ENCODE measurements at regions not wholly inside any gene's neighbourhood (a gene's known extent, or its start where the extent isn't known, plus 50 kb on each side); places are given as distances from the start of the nearest gene placed in this dataset.

- Histone ChIP-seq H3K9me3 (ENCODE audit: insufficient read depth, low read depth, low read length) (no peaks in the 10 kb centered on the region), H3K27ac (ENCODE audit: low read depth, low read length) (no peak overlapping the region), H3K27me3 (ENCODE audit: insufficient read depth, low read length) (no peaks in the 10 kb centered on the region), H3K36me3 (ENCODE audit: insufficient read depth, low read length) (no peaks in the 10 kb centered on the region), H3K4me3 (ENCODE audit: low read length) (no peak overlapping the region), H3K4me1 (ENCODE audit: insufficient read depth, low read length) (no peaks in the 10 kb centered on the region), H3K9ac (ENCODE audit: low read depth, low read length) (no peak overlapping the region)
These were observed 113.8 kb upstream of the KCNMB2 start for GRCh38 chr3:178422406-178422805.

GRCh38 chr3:178428037-178428436 is 108.2 kb upstream of the KCNMB2 start:
- Histone ChIP-seq H3K4me1 (ENCODE audit: insufficient read depth, low read length) (no peaks in the 10 kb centered on the region), H3K9me3 (ENCODE audit: insufficient read depth, low read depth, low read length) (no peaks in the 10 kb centered on the region), H3K36me3 (ENCODE audit: insufficient read depth, low read length) (no peaks in the 10 kb centered on the region), H3K27me3 (ENCODE audit: insufficient read depth, low read length) (no peaks in the 10 kb centered on the region), H3K27ac (ENCODE audit: low read depth, low read length) (no peak overlapping the region), H3K4me3 (ENCODE audit: low read length) (no peak overlapping the region), H3K9ac (ENCODE audit: low read depth, low read length) (no peak overlapping the region)

- H3K36me3 ChIP-seq (ENCODE audit: insufficient read depth, low read length): no peaks in the 10 kb centered on the region
- H3K4me1 ChIP-seq (ENCODE audit: insufficient read depth, low read length): peaks cover 1% of the 10 kb centered on the region; the same call in 1 of the 2 replicates
- H3K27ac ChIP-seq (ENCODE audit: low read depth, low read length): no peak overlapping the region
- 78% methylated on average over 5 of the region's 5 CpGs for WGBS
- no peaks in the 10 kb centered on the region for H3K27me3 ChIP-seq (ENCODE audit: insufficient read depth, low read length)
- no peak overlapping the region for H3K9ac ChIP-seq (ENCODE audit: low read depth, low read length)
- no peaks in the 10 kb centered on the region for H3K9me3 ChIP-seq (ENCODE audit: insufficient read depth, low read depth, low read length)
- no peak overlapping the region for H3K4me3 ChIP-seq (ENCODE audit: low read length)
These were observed 101.9 kb upstream of the KCNMB2 start for GRCh38 chr3:178434206-178434805.

- H3K27me3 ChIP-seq (ENCODE audit: insufficient read depth, low read length): no peaks in the 10 kb centered on the region
- H3K36me3 ChIP-seq (ENCODE audit: insufficient read depth, low read length): no peaks in the 10 kb centered on the region
- no peaks in the 10 kb centered on the region for H3K9me3 ChIP-seq (ENCODE audit: insufficient read depth, low read depth, low read length)
- H3K4me1 ChIP-seq (ENCODE audit: insufficient read depth, low read length): peaks cover 7% of the 10 kb centered on the region; the same call in 1 of the 2 replicates
- no peak overlapping the region for H3K9ac ChIP-seq (ENCODE audit: low read depth, low read length)
- H3K4me3 ChIP-seq (ENCODE audit: low read length): no peak overlapping the region
- no peak overlapping the region for H3K27ac ChIP-seq (ENCODE audit: low read depth, low read length)
- 93% methylated on average over 5 of the region's 5 CpGs for WGBS
These were observed 100.7 kb upstream of the KCNMB2 start for GRCh38 chr3:178435575-178435974.

- Histone ChIP-seq H3K4me3 (ENCODE audit: low read length) (no peak overlapping the region), H3K9me3 (ENCODE audit: insufficient read depth, low read depth, low read length) (no peaks in the 10 kb centered on the region), H3K27me3 (ENCODE audit: insufficient read depth, low read length) (no peaks in the 10 kb centered on the region), H3K27ac (ENCODE audit: low read depth, low read length) (no peak overlapping the region), H3K4me1 (ENCODE audit: insufficient read depth, low read length) (peaks cover 7% of the 10 kb centered on the region; the same call in 1 of the 2 replicates), H3K36me3 (ENCODE audit: insufficient read depth, low read length) (no peaks in the 10 kb centered on the region), H3K9ac (ENCODE audit: low read depth, low read length) (no peak overlapping the region)
- 87% methylated on average over 3 of the region's 3 CpGs for WGBS
These were observed 99.5 kb upstream of the KCNMB2 start for GRCh38 chr3:178436773-178437172.

GRCh38 chr3:178437236-178437635 is 99.0 kb upstream of the KCNMB2 start:
- 97% methylated on average over 4 of the region's 5 CpGs for WGBS

GRCh38 chr3:178439504-178439903 is 96.7 kb upstream of the KCNMB2 start:
- Histone ChIP-seq H3K27ac (ENCODE audit: low read depth, low read length) (no peak overlapping the region), H3K9me3 (ENCODE audit: insufficient read depth, low read depth, low read length) (no peaks in the 10 kb centered on the region)
- WGBS: 57% methylated on average over 2 of the region's 2 CpGs

More at GRCh38 chr3:178437236-178437635, 99.0 kb upstream of the KCNMB2 start:
- H3K27me3 ChIP-seq (ENCODE audit: insufficient read depth, low read length): no peaks in the 10 kb centered on the region
- H3K36me3 ChIP-seq (ENCODE audit: insufficient read depth, low read length): no peaks in the 10 kb centered on the region
- H3K4me3 ChIP-seq (ENCODE audit: low read length): no peak overlapping the region
- H3K4me1 ChIP-seq (ENCODE audit: insufficient read depth, low read length): peaks cover 7% of the 10 kb centered on the region; the same call in 1 of the 2 replicates
- H3K9me3 ChIP-seq (ENCODE audit: insufficient read depth, low read depth, low read length): no peaks in the 10 kb centered on the region
- H3K27ac ChIP-seq (ENCODE audit: low read depth, low read length): no peak overlapping the region
- no peak overlapping the region for H3K9ac ChIP-seq (ENCODE audit: low read depth, low read length)

GRCh38 chr3:178440043-178440442 is 96.2 kb upstream of the KCNMB2 start:
- no peak overlapping the region for H3K27ac ChIP-seq (ENCODE audit: low read depth, low read length)
- H3K36me3 ChIP-seq (ENCODE audit: insufficient read depth, low read length): no peaks in the 10 kb centered on the region
- H3K4me3 ChIP-seq (ENCODE audit: low read length): no peak overlapping the region
- WGBS: 95% methylated on average over 4 of the region's 4 CpGs
- no peak overlapping the region for H3K9ac ChIP-seq (ENCODE audit: low read depth, low read length)
- H3K9me3 ChIP-seq (ENCODE audit: insufficient read depth, low read depth, low read length): no peaks in the 10 kb centered on the region
- H3K27me3 ChIP-seq (ENCODE audit: insufficient read depth, low read length): no peaks in the 10 kb centered on the region
- H3K4me1 ChIP-seq (ENCODE audit: insufficient read depth, low read length): peaks cover 7% of the 10 kb centered on the region; the same call in 1 of the 2 replicates

More at GRCh38 chr3:178439504-178439903, 96.7 kb upstream of the KCNMB2 start:
- H3K4me3 ChIP-seq (ENCODE audit: low read length): no peak overlapping the region
- peaks cover 7% of the 10 kb centered on the region; the same call in 1 of the 2 replicates for H3K4me1 ChIP-seq (ENCODE audit: insufficient read depth, low read length)
- no peaks in the 10 kb centered on the region for H3K36me3 ChIP-seq (ENCODE audit: insufficient read depth, low read length)
- no peak overlapping the region for H3K9ac ChIP-seq (ENCODE audit: low read depth, low read length)
- H3K27me3 ChIP-seq (ENCODE audit: insufficient read depth, low read length): no peaks in the 10 kb centered on the region

DNA sequence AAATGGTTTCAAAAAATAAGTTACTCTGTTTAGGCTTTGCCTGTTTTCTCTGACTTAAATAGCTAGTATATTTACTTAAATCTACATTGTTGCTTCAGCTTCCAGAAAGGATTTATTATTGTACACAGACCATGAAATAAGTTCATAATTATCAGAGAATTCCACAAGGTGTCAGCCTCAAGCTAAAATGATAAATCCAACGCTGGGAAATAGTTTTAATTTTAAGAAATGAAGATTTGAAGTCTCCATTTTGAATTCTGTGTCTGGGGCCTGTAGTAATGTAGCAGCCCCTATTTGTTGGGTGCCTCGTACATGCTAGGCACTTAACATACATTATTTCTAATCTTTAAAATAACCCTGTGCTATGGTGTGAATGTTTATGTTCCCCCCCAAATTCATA is 92.6 kb upstream of the KCNMB2 start:
- Histone ChIP-seq H3K4me1 (ENCODE audit: insufficient read depth, low read length) (peaks cover 7% of the 10 kb centered on the region; the same call in 1 of the 2 replicates), H3K27me3 (ENCODE audit: insufficient read depth, low read length) (no peaks in the 10 kb centered on the region), H3K27ac (ENCODE audit: low read depth, low read length) (no peak overlapping the region), H3K9ac (ENCODE audit: low read depth, low read length) (no peak overlapping the region), H3K4me3 (ENCODE audit: low read length) (no peak overlapping the region), H3K9me3 (ENCODE audit: insufficient read depth, low read depth, low read length) (no peaks in the 10 kb centered on the region), H3K36me3 (ENCODE audit: insufficient read depth, low read length) (no peaks in the 10 kb centered on the region)
- WGBS: 95% methylated on average over 1 of the region's 2 CpGs

DNA sequence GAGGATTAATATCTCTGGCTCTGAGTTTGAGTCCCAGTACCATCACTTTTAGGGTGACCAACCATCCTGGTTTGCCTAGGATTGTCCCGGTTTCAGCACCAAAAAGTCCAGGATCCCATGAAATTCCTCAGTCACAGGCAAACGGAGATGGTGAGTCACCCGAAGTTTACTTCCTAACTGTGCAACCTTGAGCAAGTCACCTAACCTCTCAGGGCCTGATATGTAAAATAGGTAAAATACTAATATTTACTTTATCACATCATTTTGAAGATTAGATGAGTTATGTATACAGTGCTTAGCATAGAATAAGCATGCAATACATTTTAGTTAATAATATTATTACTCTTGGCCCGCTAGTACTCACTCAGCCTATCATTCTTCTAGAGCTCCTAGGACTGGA is 91.1 kb upstream of the KCNMB2 start:
- Histone ChIP-seq H3K4me3 (ENCODE audit: low read length) (no peak overlapping the region), H3K27me3 (ENCODE audit: insufficient read depth, low read length) (no peaks in the 10 kb centered on the region), H3K36me3 (ENCODE audit: insufficient read depth, low read length) (no peaks in the 10 kb centered on the region), H3K9ac (ENCODE audit: low read depth, low read length) (no peak overlapping the region), H3K4me1 (ENCODE audit: insufficient read depth, low read length) (no peaks in the 10 kb centered on the region), H3K27ac (ENCODE audit: low read depth, low read length) (no peak overlapping the region), H3K9me3 (ENCODE audit: insufficient read depth, low read depth, low read length) (no peaks in the 10 kb centered on the region)
- 97% methylated on average over 4 of the region's 4 CpGs for WGBS

GRCh38 chr3:178446059-178446458 is 90.2 kb upstream of the KCNMB2 start:
- Histone ChIP-seq H3K27me3 (ENCODE audit: insufficient read depth, low read length) (no peaks in the 10 kb centered on the region), H3K9me3 (ENCODE audit: insufficient read depth, low read depth, low read length) (no peaks in the 10 kb centered on the region), H3K36me3 (ENCODE audit: insufficient read depth, low read length) (no peaks in the 10 kb centered on the region), H3K9ac (ENCODE audit: low read depth, low read length) (no peak overlapping the region), H3K27ac (ENCODE audit: low read depth, low read length) (no peak overlapping the region), H3K4me3 (ENCODE audit: low read length) (no peak overlapping the region), H3K4me1 (ENCODE audit: insufficient read depth, low read length) (no peaks in the 10 kb centered on the region)
- no CpG with 5 or more reads among the region's 1 CpG for WGBS

GRCh38 chr3:178450476-178450875 is 85.8 kb upstream of the KCNMB2 start:
- no peak overlapping the region for H3K4me3 ChIP-seq (ENCODE audit: low read length)
- H3K4me1 ChIP-seq (ENCODE audit: insufficient read depth, low read length): no peaks in the 10 kb centered on the region
- no peaks in the 10 kb centered on the region for H3K27me3 ChIP-seq (ENCODE audit: insufficient read depth, low read length)
- no peak overlapping the region for H3K9ac ChIP-seq (ENCODE audit: low read depth, low read length)
- no peak overlapping the region for H3K27ac ChIP-seq (ENCODE audit: low read depth, low read length)
- no peaks in the 10 kb centered on the region for H3K9me3 ChIP-seq (ENCODE audit: insufficient read depth, low read depth, low read length)
- H3K36me3 ChIP-seq (ENCODE audit: insufficient read depth, low read length): no peaks in the 10 kb centered on the region
- WGBS: 67% methylated on average over 3 of the region's 3 CpGs

All from HUES64 (cell line).